ENCODE measurements at regions not wholly inside any gene's neighbourhood (a gene's known extent, or its start where the extent isn't known, plus 50 kb on each side); places are given as distances from the start of the nearest gene placed in this dataset.

- TF ChIP-seq POLR2A (IDR thresholded peaks at IDR 0.05), result no peak
- no peak for TF ChIP-seq CTCF (IDR thresholded peaks at IDR 0.05)
Measured at GRCh38 chr15:93500155-93500554, 411.1 kb upstream of the RGMA start.
